SK-N-SH (cell line): ENCODE measurements at regions not wholly inside any gene's neighbourhood (a gene's known extent, or its start where the extent isn't known, plus 50 kb on each side); places are given as distances from the start of the nearest gene placed in this dataset.

ENCODE experiments used
- CTCF ChIP-seq: fragments of 200-600 bp; sonication (generic); IDR thresholded peaks from 2 replicates; pipeline ENCODE4 v1.6.1; 2017; ENCODE audit warnings: antibody characterized with exemption, mild to moderate bottlenecking, moderate library complexity
- EP300 ChIP-seq, 2 experiments: IDR thresholded peaks; 2 replicates each; pipeline versions ENCODE4 v1.4.0 to v1.6.1; 2012; ENCODE audit warnings: borderline replicate concordance in 1 of 2, low read depth in 1 of 2, low read length in 1 of 2
- MAX ChIP-seq: IDR thresholded peaks from 2 replicates; pipeline ENCODE4 v1.4.0; 2012; ENCODE audit warnings: low read depth
- PBX3 ChIP-seq: IDR thresholded peaks from 2 replicates; pipeline ENCODE4; 2012

- TF ChIP-seq CTCF (no peak), MAX (no peak), PBX3 (no peak), EP300 (IDR thresholded peaks at IDR 0.05; ENCODE audit: borderline replicate concordance in 1 of 2, low read depth in 1 of 2, low read length in 1 of 2) (no peak)
Observed at GRCh38 chr3:25292036-25292435, 136.0 kb upstream of the RARB start.
